ENCODE measurements at regions not wholly inside any gene's neighbourhood (a gene's known extent, or its start where the extent isn't known, plus 50 kb on each side); places are given as distances from the start of the nearest gene placed in this dataset.
A peak's percentile ranks its signal among the peaks of the same experiment; 100 is the strongest.

- intact Hi-C loops (cut with micrococcal nuclease) = no loop called here
- no peak for DNase-seq
- TF ChIP-seq, protein P1, sequence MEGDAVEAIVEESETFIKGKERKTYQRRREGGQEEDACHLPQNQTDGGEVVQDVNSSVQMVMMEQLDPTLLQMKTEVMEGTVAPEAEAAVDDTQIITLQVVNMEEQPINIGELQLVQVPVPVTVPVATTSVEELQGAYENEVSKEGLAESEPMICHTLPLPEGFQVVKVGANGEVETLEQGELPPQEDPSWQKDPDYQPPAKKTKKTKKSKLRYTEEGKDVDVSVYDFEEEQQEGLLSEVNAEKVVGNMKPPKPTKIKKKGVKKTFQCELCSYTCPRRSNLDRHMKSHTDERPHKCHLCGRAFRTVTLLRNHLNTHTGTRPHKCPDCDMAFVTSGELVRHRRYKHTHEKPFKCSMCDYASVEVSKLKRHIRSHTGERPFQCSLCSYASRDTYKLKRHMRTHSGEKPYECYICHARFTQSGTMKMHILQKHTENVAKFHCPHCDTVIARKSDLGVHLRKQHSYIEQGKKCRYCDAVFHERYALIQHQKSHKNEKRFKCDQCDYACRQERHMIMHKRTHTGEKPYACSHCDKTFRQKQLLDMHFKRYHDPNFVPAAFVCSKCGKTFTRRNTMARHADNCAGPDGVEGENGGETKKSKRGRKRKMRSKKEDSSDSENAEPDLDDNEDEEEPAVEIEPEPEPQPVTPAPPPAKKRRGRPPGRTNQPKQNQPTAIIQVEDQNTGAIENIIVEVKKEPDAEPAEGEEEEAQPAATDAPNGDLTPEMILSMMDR (IDR thresholded peaks at IDR 0.05; ENCODE audit: borderline replicate concordance) = no peak
- no peaks in the 10 kb centered on the region for H3K27me3 ChIP-seq (ENCODE audit: low read depth)
- peak overlapping the region; percentile 91 for H3K27ac ChIP-seq (replicated peaks)
- H3K9me3 ChIP-seq (replicated peaks) = no peaks in the 10 kb centered on the region
- no peaks in the 10 kb centered on the region for H3K36me3 ChIP-seq
- peak overlapping the region; percentile 35 for H3K4me3 ChIP-seq
- peaks cover 64% of the 10 kb centered on the region for H3K4me1 ChIP-seq
These were observed 144.9 kb upstream of the TPM1 start for GRCh38 chr15:62897634-62898033.

GRCh38 chr15:62899090-62899493 is 143.5 kb upstream of the TPM1 start:
- Histone ChIP-seq H3K36me3 (no peaks in the 10 kb centered on the region), H3K4me3 (no peak overlapping the region), H3K9me3 (replicated peaks) (no peaks in the 10 kb centered on the region), H3K4me1 (peaks cover 64% of the 10 kb centered on the region), H3K27me3 (ENCODE audit: low read depth) (no peaks in the 10 kb centered on the region), H3K27ac (replicated peaks) (peak overlapping the region; percentile 91)
- TF ChIP-seq, protein P1 (IDR thresholded peaks at IDR 0.05; ENCODE audit: borderline replicate concordance) = no peak
- intact Hi-C loops (cut with micrococcal nuclease) = no loop called here
- DNase-seq = no peak

GRCh38 chr15:62900071-62900802 is 142.3 kb upstream of the TPM1 start:
- Histone ChIP-seq H3K9me3 (replicated peaks) (no peaks in the 10 kb centered on the region), H3K27me3 (ENCODE audit: low read depth) (no peaks in the 10 kb centered on the region), H3K36me3 (no peaks in the 10 kb centered on the region), H3K27ac (replicated peaks) (peak overlapping the region; percentile 91), H3K4me3 (no peak overlapping the region), H3K4me1 (peaks cover 62% of the 10 kb centered on the region)
- no peak for DNase-seq
- intact Hi-C loops (cut with micrococcal nuclease) = no loop called here
- TF ChIP-seq, protein P1 (IDR thresholded peaks at IDR 0.05; ENCODE audit: borderline replicate concordance) = no peak

- TF ChIP-seq, protein P1 (IDR thresholded peaks at IDR 0.05; ENCODE audit: borderline replicate concordance) = no peak
- Histone ChIP-seq H3K27ac (replicated peaks) (peak overlapping the region; percentile 91), H3K4me3 (no peak overlapping the region), H3K9me3 (replicated peaks) (no peaks in the 10 kb centered on the region), H3K27me3 (ENCODE audit: low read depth) (no peaks in the 10 kb centered on the region), H3K36me3 (no peaks in the 10 kb centered on the region), H3K4me1 (peaks cover 54% of the 10 kb centered on the region)
- no peak for DNase-seq
- intact Hi-C loops (cut with micrococcal nuclease) = no loop called here
These were observed 141.5 kb upstream of the TPM1 start for GRCh38 chr15:62901087-62901486.

- no peak for DNase-seq
- H3K27ac ChIP-seq (replicated peaks) = peak overlapping the region; percentile 91
- intact Hi-C loops (cut with micrococcal nuclease) = no loop called here
- H3K4me1 ChIP-seq = peaks cover 45% of the 10 kb centered on the region
- no peak overlapping the region for H3K4me3 ChIP-seq
- H3K36me3 ChIP-seq = no peaks in the 10 kb centered on the region
- H3K27me3 ChIP-seq (ENCODE audit: low read depth) = no peaks in the 10 kb centered on the region
- TF ChIP-seq, protein P1 (IDR thresholded peaks at IDR 0.05; ENCODE audit: borderline replicate concordance) = no peak
- H3K9me3 ChIP-seq (replicated peaks) = no peaks in the 10 kb centered on the region
These were observed 140.5 kb upstream of the TPM1 start for GRCh38 chr15:62901909-62902546.
